ENCODE measurements at regions not wholly inside any gene's neighbourhood (a gene's known extent, or its start where the extent isn't known, plus 50 kb on each side); places are given as distances from the start of the nearest gene placed in this dataset.

GRCh38 chr9:7579351-7579750 is 220.2 kb downstream of the DMAC1 start:
- TF ChIP-seq CTCF (IDR thresholded peaks at IDR 0.05; ENCODE audit: low read length): no peak
- no peak for TF ChIP-seq EZH2 (IDR thresholded peaks at IDR 0.05; ENCODE audit: borderline replicate concordance, low read length)
- no peaks in the 10 kb centered on the region for H4K20me1 ChIP-seq (ENCODE audit: insufficient read depth, low read length)
- H3K9me2 ChIP-seq (ENCODE audit: low read depth, low read length): no peaks in the 10 kb centered on the region
- no peaks in the 10 kb centered on the region for H3K36me3 ChIP-seq (ENCODE audit: insufficient read depth, low read length)
- no peak overlapping the region for H3K9ac ChIP-seq (ENCODE audit: low read length)
- H3K27me3 ChIP-seq (ENCODE audit: insufficient read depth, low read length): no peaks in the 10 kb centered on the region
- H3K27ac ChIP-seq (ENCODE audit: low read depth, low read length, poor library complexity, severe bottlenecking): no peak overlapping the region
- no peaks in the 10 kb centered on the region for H3K4me1 ChIP-seq (ENCODE audit: insufficient read depth, low read length, severe bottlenecking)
- no peaks in the 10 kb centered on the region for H3K9me3 ChIP-seq (ENCODE audit: low read length)
- H3F3A ChIP-seq (ENCODE audit: insufficient read depth, low read length): no peaks in the 10 kb centered on the region
- no peaks in the 10 kb centered on the region for H3K79me2 ChIP-seq (ENCODE audit: insufficient read depth, low read length)
- no peak overlapping the region for H3K4me2 ChIP-seq (ENCODE audit: low read length)
- no peak overlapping the region for H3K4me3 ChIP-seq (ENCODE audit: low read depth, low read length, poor library complexity, severe bottlenecking)
- H2AFZ ChIP-seq (ENCODE audit: low read length): no peak overlapping the region

GRCh38 chr9:7578951-7579350 is 220.6 kb downstream of the DMAC1 start:
- Histone ChIP-seq H3K27me3 (ENCODE audit: insufficient read depth, low read length) (no peaks in the 10 kb centered on the region), H3K4me3 (ENCODE audit: low read depth, low read length, poor library complexity, severe bottlenecking) (no peak overlapping the region), H4K20me1 (ENCODE audit: insufficient read depth, low read length) (no peaks in the 10 kb centered on the region), H2AFZ (ENCODE audit: low read length) (no peak overlapping the region), H3K4me2 (ENCODE audit: low read length) (no peak overlapping the region), H3K36me3 (ENCODE audit: insufficient read depth, low read length) (no peaks in the 10 kb centered on the region), H3K79me2 (ENCODE audit: insufficient read depth, low read length) (no peaks in the 10 kb centered on the region), H3K9me2 (ENCODE audit: low read depth, low read length) (no peaks in the 10 kb centered on the region), H3K9me3 (ENCODE audit: low read length) (no peaks in the 10 kb centered on the region), H3K9ac (ENCODE audit: low read length) (no peak overlapping the region), H3K4me1 (ENCODE audit: insufficient read depth, low read length, severe bottlenecking) (no peaks in the 10 kb centered on the region), H3K27ac (ENCODE audit: low read depth, low read length, poor library complexity, severe bottlenecking) (no peak overlapping the region), H3F3A (ENCODE audit: insufficient read depth, low read length) (no peaks in the 10 kb centered on the region)
- no peak for TF ChIP-seq EZH2 (IDR thresholded peaks at IDR 0.05; ENCODE audit: borderline replicate concordance, low read length)
- TF ChIP-seq CTCF (IDR thresholded peaks at IDR 0.05; ENCODE audit: low read length): no peak

GRCh38 chr9:7570107-7570720 is 229.4 kb downstream of the DMAC1 start:
- no peaks in the 10 kb centered on the region for H3K27me3 ChIP-seq (ENCODE audit: insufficient read depth, low read length)
- no peak overlapping the region for H3K27ac ChIP-seq (ENCODE audit: low read depth, low read length, poor library complexity, severe bottlenecking)
- TF ChIP-seq EZH2 (IDR thresholded peaks at IDR 0.05; ENCODE audit: borderline replicate concordance, low read length) (no peak), CTCF (IDR thresholded peaks at IDR 0.05; ENCODE audit: low read length) (peak; percentile 93)
- no peaks in the 10 kb centered on the region for H3F3A ChIP-seq (ENCODE audit: insufficient read depth, low read length)
- H3K9me3 ChIP-seq (ENCODE audit: low read length): no peaks in the 10 kb centered on the region
- H3K9me2 ChIP-seq (ENCODE audit: low read depth, low read length): no peaks in the 10 kb centered on the region
- no peaks in the 10 kb centered on the region for H3K79me2 ChIP-seq (ENCODE audit: insufficient read depth, low read length)
- H3K4me3 ChIP-seq (ENCODE audit: low read depth, low read length, poor library complexity, severe bottlenecking): no peak overlapping the region
- no peak overlapping the region for H3K9ac ChIP-seq (ENCODE audit: low read length)
- H3K36me3 ChIP-seq (ENCODE audit: insufficient read depth, low read length): no peaks in the 10 kb centered on the region
- H4K20me1 ChIP-seq (ENCODE audit: insufficient read depth, low read length): no peaks in the 10 kb centered on the region
- H2AFZ ChIP-seq (ENCODE audit: low read length): no peak overlapping the region
- no peaks in the 10 kb centered on the region for H3K4me1 ChIP-seq (ENCODE audit: insufficient read depth, low read length, severe bottlenecking)
- H3K4me2 ChIP-seq (ENCODE audit: low read length): no peak overlapping the region
